ENCODE measurements at regions not wholly inside any gene's neighbourhood (a gene's known extent, or its start where the extent isn't known, plus 50 kb on each side); places are given as distances from the start of the nearest gene placed in this dataset.

GRCh38 chr5:14986413-14986812, 114.8 kb upstream of the ANKH start:
- no peak for DNase-seq (ENCODE audit: low read depth in 2 of 2)

GRCh38 chr5:14983666-14984441, 112.3 kb upstream of the ANKH start:
- no peak for DNase-seq (ENCODE audit: low read depth in 2 of 2)

GRCh38 chr5:14980698-14981097, 109.1 kb upstream of the ANKH start:
- no peak for DNase-seq (ENCODE audit: low read depth in 2 of 2)

DNA sequence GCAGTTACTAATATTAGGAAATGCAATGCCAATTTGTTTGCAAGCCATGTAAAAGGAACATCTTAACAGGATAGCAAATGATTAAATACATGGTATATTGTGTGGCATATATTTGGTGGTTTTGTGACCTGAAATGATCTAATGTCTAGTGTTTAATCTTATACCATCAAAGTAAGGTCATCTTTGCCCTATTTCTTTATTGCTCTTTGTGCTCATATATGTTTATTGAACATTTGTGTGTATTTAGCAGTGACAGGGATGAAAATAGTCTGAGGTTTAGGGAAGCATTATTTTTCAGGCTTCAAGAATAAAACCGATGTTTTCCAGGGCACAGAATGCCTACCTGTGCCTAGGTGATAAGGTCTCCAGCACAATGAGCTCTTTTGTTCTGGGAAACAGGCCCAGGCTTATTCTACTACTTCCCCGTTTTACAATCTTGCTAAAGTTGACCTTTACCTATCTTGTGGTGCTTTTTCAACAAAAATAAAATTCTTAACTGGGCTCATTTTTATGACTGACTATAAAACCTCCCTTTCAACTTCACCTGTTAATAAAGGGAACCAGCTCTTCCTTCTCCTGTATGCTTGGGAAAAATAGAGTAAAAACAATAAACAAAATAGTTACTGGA, 105.6 kb upstream of the ANKH start:
- no peak for DNase-seq (ENCODE audit: low read depth in 2 of 2)

DNA sequence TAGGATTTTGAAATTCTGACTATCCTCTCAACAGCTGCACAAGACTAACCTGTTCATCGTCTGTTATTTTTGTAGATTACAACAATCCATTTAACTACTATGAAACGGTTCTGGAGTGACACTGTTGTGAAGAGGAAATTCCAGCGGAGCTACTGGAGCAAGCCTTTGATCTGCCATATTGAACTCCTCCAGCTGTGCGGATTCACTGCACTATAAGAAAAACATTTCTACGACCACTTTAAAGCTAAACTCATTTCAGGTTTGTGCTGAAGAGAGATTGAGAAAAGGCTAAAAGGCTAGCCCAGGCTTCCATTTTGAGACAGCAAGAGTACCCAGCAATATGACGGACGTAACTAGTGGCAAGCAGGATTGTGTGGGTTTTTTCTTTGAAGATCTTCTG, 104.9 kb upstream of the ANKH start:
- DNase-seq (ENCODE audit: low read depth in 2 of 2): no peak

DNA sequence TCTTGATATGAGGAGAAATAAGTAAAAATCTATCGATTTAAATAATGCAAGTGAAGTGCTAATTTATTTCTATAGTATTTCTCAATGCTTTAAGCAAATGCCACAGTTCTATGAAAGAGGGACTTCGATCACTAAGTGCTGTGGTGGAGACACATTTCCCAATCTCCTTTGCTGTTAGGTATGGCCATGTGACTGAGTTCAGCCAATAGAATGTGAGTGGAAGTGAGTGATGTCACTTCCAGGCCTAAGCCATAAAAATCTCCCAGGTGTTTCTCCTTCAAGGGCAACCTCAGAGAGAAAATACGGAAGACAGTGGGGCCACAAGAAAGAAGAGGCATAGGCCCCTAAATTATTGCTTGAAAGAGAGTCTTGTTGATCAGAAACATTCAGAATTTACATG, 100.3 kb upstream of the ANKH start:
- no peak for DNase-seq (ENCODE audit: low read depth in 2 of 2)

- DNase-seq (ENCODE audit: low read depth in 2 of 2): no peak
These were observed 97.2 kb upstream of the ANKH start for GRCh38 chr5:14968796-14969195.

GRCh38 chr5:14967166-14967565, 95.6 kb upstream of the ANKH start:
- DNase-seq (ENCODE audit: low read depth in 2 of 2): no peak

DNA sequence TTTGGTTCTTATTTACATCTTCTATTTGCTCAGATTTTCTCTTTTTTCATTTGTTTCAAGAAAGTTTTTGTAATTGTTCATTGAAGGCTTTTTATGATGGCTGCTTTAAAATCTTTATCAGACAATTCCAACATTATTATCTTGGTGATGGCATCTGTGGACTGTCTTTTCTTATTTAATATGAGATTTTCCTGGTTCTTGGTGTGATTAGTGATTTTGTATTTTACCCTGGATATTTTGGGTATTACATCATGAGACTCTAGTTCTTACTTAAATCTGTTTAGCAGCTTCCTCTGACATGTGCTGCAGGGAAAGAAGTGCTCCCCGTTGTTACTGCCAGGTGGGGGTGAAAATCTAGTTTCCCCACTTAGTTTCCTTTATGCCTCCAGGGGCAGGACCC, 94.2 kb upstream of the ANKH start:
- DNase-seq (ENCODE audit: low read depth in 2 of 2): no peak

DNA sequence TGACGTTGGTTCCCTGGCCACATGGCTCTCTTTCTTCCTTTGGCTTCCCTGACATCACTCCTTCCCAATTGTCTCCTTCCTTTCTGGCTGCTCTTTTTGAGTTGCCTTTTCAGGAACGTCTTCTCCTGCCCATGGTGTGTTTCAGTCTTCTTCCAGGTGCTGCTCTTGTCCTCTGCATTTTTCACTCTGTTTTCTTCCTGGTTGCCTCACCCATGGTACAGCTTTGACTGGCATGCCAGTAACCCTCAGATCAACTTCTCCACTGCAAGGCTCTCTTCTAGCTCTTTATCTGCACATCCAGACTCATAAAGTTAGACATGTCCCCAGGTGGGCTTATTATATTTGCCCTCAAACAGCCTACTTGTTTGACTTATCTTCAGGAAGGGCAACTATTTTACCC, 91.0 kb upstream of the ANKH start:
- no peak for DNase-seq (ENCODE audit: low read depth in 2 of 2)

- DNase-seq (ENCODE audit: low read depth in 2 of 2): no peak
These were observed 88.5 kb upstream of the ANKH start for GRCh38 chr5:14960120-14960462.

- no peak for DNase-seq (ENCODE audit: low read depth in 2 of 2)
These were observed 88.0 kb upstream of the ANKH start for GRCh38 chr5:14959399-14960119.

- no peak for DNase-seq (ENCODE audit: low read depth in 2 of 2)
These were observed 86.6 kb upstream of the ANKH start for GRCh38 chr5:14958188-14958587.

DNA sequence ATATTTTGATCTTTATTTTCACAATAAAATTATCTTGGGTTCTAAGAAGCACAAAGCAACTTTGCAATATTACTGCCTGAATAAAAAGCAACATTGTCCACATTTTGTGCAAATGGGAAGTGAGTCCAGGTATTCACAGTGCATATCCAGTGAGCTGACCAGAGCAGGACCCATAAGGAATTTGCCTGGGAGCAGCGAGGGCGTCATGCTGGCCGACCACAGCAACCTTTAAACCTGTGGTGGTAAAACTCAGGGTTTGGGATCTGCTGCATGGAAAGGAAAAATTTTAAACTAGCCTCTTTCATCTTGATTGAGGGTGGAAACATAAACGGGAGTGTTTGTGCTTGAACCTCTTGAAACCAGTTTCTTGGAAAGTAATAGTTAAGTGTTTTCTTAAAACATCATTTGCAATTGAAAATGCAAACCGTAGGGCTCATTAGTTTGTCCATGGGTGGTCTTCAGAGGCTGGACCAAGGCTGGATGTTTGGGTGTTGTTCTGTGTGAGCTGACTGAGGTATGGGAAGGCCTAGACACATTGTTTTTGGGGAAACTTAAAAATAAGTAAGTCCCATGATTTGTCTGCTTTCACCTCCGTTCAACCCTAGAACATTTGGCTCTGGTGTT, 85.0 kb upstream of the ANKH start:
- DNase-seq (ENCODE audit: low read depth in 2 of 2): no peak

- no peak for DNase-seq (ENCODE audit: low read depth in 2 of 2)
These were observed 83.2 kb upstream of the ANKH start for GRCh38 chr5:14954616-14955343.

- DNase-seq (ENCODE audit: low read depth in 2 of 2): no peak
These were observed 82.6 kb upstream of the ANKH start for GRCh38 chr5:14954216-14954615.

- no peak for DNase-seq (ENCODE audit: low read depth in 2 of 2)
These were observed 81.6 kb upstream of the ANKH start for GRCh38 chr5:14953075-14953607.

GRCh38 chr5:14948383-14948782, 76.8 kb upstream of the ANKH start:
- DNase-seq (ENCODE audit: low read depth in 2 of 2): no peak

DNA sequence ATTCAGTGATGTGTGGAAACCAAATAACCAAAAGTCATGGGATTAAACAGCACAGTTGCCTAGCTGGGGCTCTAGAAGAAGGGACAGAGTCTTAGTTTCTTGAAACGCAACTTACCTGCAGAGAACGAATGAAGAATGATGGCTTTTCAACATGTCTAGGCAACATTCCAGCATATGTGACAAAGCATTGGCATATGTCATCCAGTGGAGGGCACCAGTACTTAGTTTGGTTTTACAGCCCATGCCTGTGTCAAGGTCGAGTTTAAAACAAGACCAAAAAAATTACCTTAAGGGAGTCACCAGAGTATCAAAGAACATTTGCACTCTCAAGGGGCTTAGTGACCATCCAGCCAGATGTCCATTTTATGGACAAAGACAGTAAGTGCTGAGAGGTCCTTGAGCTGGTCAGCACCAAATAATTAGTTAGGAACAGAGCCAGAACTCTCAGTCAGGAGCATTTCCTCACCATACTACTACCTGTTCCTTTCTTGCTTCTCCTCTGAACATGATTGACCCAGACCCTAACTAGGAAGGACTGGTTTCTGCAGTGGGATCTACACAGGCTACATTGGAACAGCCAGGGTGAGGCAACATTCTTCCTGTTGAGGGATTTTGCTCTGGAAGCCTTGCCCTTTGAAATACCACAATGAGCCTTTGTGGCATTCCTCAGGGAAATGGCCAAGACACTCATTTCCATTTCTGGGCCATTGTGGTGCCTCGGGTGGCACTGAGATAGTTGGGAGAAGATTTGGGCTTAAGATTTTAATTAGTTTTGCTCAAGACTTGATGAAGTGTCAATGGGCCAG, 75.4 kb upstream of the ANKH start:
- DNase-seq (ENCODE audit: low read depth in 2 of 2): no peak

- no peak for DNase-seq (ENCODE audit: low read depth in 2 of 2)
These were observed 73.9 kb upstream of the ANKH start for GRCh38 chr5:14945450-14945849.

DNA sequence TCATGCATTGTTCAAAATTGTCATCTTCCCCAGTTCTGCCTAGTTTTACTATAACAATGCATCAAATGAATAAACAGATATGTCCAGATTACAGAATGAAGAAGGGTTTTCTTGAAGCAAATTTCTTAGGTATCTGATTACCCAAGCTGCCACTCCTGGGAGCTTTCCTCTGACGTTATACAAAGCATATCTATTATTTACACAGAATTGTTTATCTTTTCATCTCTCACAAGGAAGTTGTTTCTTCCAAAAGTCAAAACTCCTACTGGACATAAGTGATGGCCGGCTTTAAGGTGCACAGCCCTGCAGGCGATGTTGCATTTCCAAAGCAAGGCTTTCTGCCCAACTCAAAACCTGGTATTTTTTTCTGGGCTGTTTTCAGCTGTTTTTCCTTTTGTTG, 73.4 kb upstream of the ANKH start:
- DNase-seq (ENCODE audit: low read depth in 2 of 2): no peak

Data from stimulated activated CD4-positive, alpha-beta T cell treated with anti-CD3 and anti-CD28 coated beads, Interleukin-1b, Interleukin-23, amount 100 ng/mL, for 1 hour (primary cell).